Activated T-helper 2 cell treated with anti-CD3 and anti-CD28 coated beads, Interferon-gamma antibody, Interleukin-2, Interleukin-4, amounts not matched to agents 10 μg/mL and 5 μg/mL and 100 μg/mL, durations not matched to agents 14 hours and 24 hours and 36 hours (primary cell): ENCODE measurements at regions not wholly inside any gene's neighbourhood (a gene's known extent, or its start where the extent isn't known, plus 50 kb on each side); places are given as distances from the start of the nearest gene placed in this dataset.

Experiments used
- DNase-seq: peaks from one replicate; pipeline ENCODE4 v3.0.0; 2021; ENCODE audit warnings: low spot score
- H3K27ac Mint-ChIP-seq: one replicate; pipeline ENCODE4 v1.8.0; 2021; ENCODE audit warnings: mixed read lengths
- H3K27me3 Mint-ChIP-seq: one replicate; pipeline ENCODE4 v1.8.0; 2021; ENCODE audit warnings: low read depth, mixed read lengths
- H3K36me3 Mint-ChIP-seq: one replicate; pipeline ENCODE4 v1.8.0; 2021; ENCODE audit warnings: low read depth, mixed read lengths
- H3K4me1 Mint-ChIP-seq: one replicate; pipeline ENCODE4 v1.8.0; 2021; ENCODE audit warnings: low read depth, mixed read lengths
- H3K4me3 Mint-ChIP-seq: one replicate; pipeline ENCODE4 v1.8.0; 2021; ENCODE audit warnings: low read depth, mild to moderate bottlenecking, moderate library complexity, mixed read lengths
- H3K9me3 Mint-ChIP-seq: one replicate; pipeline ENCODE4 v1.8.0; 2021; ENCODE audit warnings: mixed read lengths
- intact Hi-C: fragments of 100-400 bp; cut with micrococcal nuclease; formaldehyde crosslinking; loops from one replicate; pipeline ENCODE4 v1.15.1; 2023

GRCh38 chr11:36719358-36720107 is 121.5 kb upstream of the RAG2 start:
- intact Hi-C loops, result no loop called here
- no peak for DNase-seq
- Mint-ChIP-seq H3K4me3 (no peak overlapping the region), H3K9me3 (no peaks in the 10 kb centered on the region), H3K27me3 (peaks cover 4% of the 10 kb centered on the region), H3K4me1 (no peaks in the 10 kb centered on the region), H3K27ac (no peak overlapping the region), H3K36me3 (no peaks in the 10 kb centered on the region)

GRCh38 chr11:36718451-36718850 is 120.4 kb upstream of the RAG2 start:
- no peak for DNase-seq
- Mint-ChIP-seq H3K27me3 (peaks cover 4% of the 10 kb centered on the region), H3K9me3 (no peaks in the 10 kb centered on the region), H3K4me3 (no peak overlapping the region), H3K27ac (no peak overlapping the region), H3K4me1 (no peaks in the 10 kb centered on the region), H3K36me3 (no peaks in the 10 kb centered on the region)
- intact Hi-C loops, result no loop called here

GRCh38 chr11:36713715-36714114 is 115.7 kb upstream of the RAG2 start:
- H3K36me3 Mint-ChIP-seq, result no peaks in the 10 kb centered on the region
- peaks cover 6% of the 10 kb centered on the region for H3K27me3 Mint-ChIP-seq
- no peak overlapping the region for H3K27ac Mint-ChIP-seq
- H3K4me3 Mint-ChIP-seq, result no peak overlapping the region
- no peaks in the 10 kb centered on the region for H3K9me3 Mint-ChIP-seq
- DNase-seq, result no peak
- no peaks in the 10 kb centered on the region for H3K4me1 Mint-ChIP-seq
- intact Hi-C loops, result no loop called here

- intact Hi-C loops, result no loop called here
- Mint-ChIP-seq H3K36me3 (no peaks in the 10 kb centered on the region), H3K4me3 (no peak overlapping the region), H3K4me1 (no peaks in the 10 kb centered on the region), H3K9me3 (no peaks in the 10 kb centered on the region), H3K27me3 (peaks cover 2% of the 10 kb centered on the region), H3K27ac (no peak overlapping the region)
- no peak for DNase-seq
These were observed 113.2 kb upstream of the RAG2 start for GRCh38 chr11:36711104-36711825.
